ENCODE measurements at regions not wholly inside any gene's neighbourhood (a gene's known extent, or its start where the extent isn't known, plus 50 kb on each side); places are given as distances from the start of the nearest gene placed in this dataset.
A peak's percentile ranks its signal among the peaks of the same experiment; 100 is the strongest.

DNA sequence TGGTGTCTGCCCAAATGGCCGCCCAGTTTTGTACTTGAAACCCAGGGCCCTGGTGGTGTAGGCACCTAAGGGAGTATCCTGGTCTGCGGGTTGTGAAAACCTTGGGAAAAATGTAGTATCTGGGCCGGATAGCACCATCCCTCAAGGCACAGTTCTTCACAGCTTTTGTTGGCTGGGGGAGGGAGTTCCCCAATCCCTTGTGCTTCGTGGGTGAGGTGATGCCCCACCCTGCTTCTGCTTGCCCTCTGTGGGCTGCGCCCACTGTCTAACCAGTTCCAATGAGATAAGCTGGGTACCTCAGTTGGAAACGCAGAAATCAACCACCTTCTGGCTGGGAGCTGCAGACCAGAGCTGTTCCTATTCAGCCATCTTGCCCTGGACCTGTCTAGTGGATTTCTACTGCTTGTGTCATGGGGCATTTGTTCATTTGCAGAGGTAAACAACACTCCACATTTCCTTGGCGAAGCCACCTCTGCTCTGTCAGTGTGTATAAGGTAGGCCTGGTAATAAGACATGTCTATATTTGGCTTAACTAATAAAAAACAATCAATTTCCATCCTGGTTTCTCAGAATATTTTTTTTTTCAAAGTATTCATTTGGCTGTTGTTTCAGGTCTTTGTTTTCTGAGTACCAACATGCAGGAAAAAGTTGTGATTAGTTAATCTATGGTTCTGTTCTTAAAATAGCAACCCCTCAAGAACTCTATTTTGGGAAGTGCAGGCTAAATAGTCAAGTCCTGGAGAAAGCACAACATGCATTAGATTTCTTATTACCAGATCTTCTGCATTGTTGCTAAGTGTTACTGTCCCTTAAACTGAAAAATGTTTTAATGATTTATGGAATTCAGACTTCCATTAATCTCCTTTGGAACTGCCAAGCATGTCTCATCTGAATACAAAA lies 304.3 kb downstream of the ZIC1 start:
- Histone ChIP-seq H3K4me3 (ENCODE audit: low read length) (no peak overlapping the region), H3K9me3 (ENCODE audit: control insufficient read depth, low read length) (no peaks in the 10 kb centered on the region), H3K27me3 (ENCODE audit: control insufficient read depth, insufficient read depth) (no peaks in the 10 kb centered on the region), H3K27ac (ENCODE audit: low read length) (peak overlapping the region; percentile 33), H3K4me1 (ENCODE audit: control insufficient read depth, insufficient read depth, low read length) (peaks cover 3% of the 10 kb centered on the region)
- WGBS, result 84% methylated on average over 7 of the region's 7 CpGs
- ATAC-seq, result peak in 1 of 2 donors; percentile 36
- intact Hi-C loops (cut with DNase I), result no loop called here
- DNase-seq, result no peak

DNA sequence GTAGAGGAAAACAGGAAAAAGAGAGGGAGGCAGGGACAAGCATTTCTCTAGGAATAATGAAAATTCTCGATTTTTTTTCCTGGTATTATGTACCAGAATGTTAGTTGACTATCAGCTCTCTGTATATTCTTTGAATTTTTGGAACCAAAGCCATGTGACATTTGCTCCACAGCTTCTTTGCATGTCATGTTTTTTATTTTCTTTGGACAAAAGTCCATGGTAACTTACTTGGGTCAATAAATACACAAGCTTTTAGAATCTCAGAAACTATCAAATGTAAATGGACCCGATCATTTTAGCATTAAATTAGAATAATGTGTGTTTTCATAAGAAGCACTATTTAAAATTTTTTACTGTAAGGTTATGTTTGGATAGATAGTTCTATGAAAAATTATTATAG lies 320.5 kb downstream of the ZIC1 start:
- Histone ChIP-seq H3K27ac (ENCODE audit: low read length) (no peak overlapping the region), H3K4me3 (ENCODE audit: low read length) (no peak overlapping the region), H3K27me3 (ENCODE audit: control insufficient read depth, insufficient read depth) (no peaks in the 10 kb centered on the region), H3K4me1 (ENCODE audit: control insufficient read depth, insufficient read depth, low read length) (no peaks in the 10 kb centered on the region), H3K9me3 (ENCODE audit: control insufficient read depth, low read length) (no peaks in the 10 kb centered on the region)
- intact Hi-C loops (cut with DNase I), result no loop called here
- WGBS, result 55% methylated on average over 2 of the region's 2 CpGs
- no peak for ATAC-seq
- DNase-seq, result no peak

DNA sequence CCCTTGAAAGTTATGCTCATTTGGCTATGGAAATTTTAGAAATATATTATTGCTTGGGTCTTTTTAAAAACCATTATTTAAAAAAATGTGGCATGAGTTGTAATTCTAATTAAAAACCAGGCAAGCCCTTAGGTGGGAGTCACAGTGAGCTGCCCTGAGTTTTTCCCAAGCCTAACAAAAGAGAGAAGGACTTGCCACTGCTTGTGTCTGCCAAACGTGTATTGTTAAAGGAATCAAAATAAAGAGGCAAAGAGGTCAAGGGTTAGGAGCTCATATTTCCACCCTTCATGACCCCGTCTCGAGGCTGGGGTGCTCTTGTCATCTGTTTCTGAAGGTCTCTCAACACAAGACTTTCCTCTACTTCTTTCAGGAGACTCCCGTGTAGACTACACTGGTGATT lies 321.1 kb downstream of the ZIC1 start:
- intact Hi-C loops (cut with DNase I), result no loop called here
- H3K27me3 ChIP-seq (ENCODE audit: control insufficient read depth, insufficient read depth), result no peaks in the 10 kb centered on the region
- H3K4me3 ChIP-seq (ENCODE audit: low read length), result no peak overlapping the region
- no peak overlapping the region for H3K27ac ChIP-seq (ENCODE audit: low read length)
- no peaks in the 10 kb centered on the region for H3K9me3 ChIP-seq (ENCODE audit: control insufficient read depth, low read length)
- WGBS, result 28% methylated on average over 4 of the region's 4 CpGs
- DNase-seq (no peak), ATAC-seq (no peak)
- H3K4me1 ChIP-seq (ENCODE audit: control insufficient read depth, insufficient read depth, low read length), result no peaks in the 10 kb centered on the region

DNA sequence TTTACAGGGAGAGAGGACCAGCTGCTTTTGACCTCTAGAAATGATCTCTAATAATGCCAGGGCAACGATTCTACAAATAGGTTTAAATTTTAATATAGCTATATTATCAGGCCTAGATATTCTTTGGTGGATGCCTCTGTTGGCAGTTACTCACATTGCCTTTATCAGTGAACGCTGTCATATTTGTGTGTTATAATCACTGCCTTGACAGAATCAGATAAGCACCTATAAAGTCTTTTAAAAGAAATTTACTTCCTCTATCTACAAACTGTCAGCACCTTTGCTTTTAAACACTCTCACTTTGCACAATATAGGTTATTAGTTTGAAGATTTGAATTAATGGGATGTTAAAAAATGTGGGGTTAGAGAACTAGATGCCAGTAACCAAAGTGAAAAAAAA lies 324.1 kb downstream of the ZIC1 start:
- Histone ChIP-seq H3K4me1 (ENCODE audit: control insufficient read depth, insufficient read depth, low read length) (no peaks in the 10 kb centered on the region), H3K9me3 (ENCODE audit: control insufficient read depth, low read length) (no peaks in the 10 kb centered on the region), H3K27me3 (ENCODE audit: control insufficient read depth, insufficient read depth) (no peaks in the 10 kb centered on the region), H3K27ac (ENCODE audit: low read length) (no peak overlapping the region), H3K4me3 (ENCODE audit: low read length) (no peak overlapping the region)
- 36% methylated on average over 2 of the region's 2 CpGs for WGBS
- ATAC-seq (no peak), DNase-seq (no peak)
- intact Hi-C loops (cut with DNase I), result no loop called here

DNA sequence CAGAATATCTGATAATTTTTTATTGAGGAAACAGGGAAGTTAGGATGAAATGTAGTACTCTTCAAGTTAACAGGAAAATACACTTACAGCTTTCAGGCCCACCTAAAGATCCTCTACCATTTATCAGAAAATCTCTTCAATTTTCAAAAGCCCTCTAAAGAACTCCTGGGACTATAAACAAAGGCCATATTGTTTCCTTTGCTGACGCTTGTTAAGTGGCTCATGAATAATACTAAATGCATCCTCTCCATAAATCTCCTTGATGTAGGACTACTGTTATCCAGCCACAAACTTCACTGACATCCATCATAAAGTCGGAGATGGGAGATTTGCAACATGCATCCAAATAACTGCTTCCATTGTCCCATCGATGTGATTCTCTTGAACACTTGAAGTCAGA lies 326.5 kb downstream of the ZIC1 start:
- intact Hi-C loops (cut with DNase I), result no loop called here
- H3K4me1 ChIP-seq (ENCODE audit: control insufficient read depth, insufficient read depth, low read length), result no peaks in the 10 kb centered on the region
- H3K27ac ChIP-seq (ENCODE audit: low read length), result no peak overlapping the region
- WGBS, result 80% methylated on average over 3 of the region's 3 CpGs
- no peaks in the 10 kb centered on the region for H3K9me3 ChIP-seq (ENCODE audit: control insufficient read depth, low read length)
- no peak overlapping the region for H3K4me3 ChIP-seq (ENCODE audit: low read length)
- ATAC-seq, result no peak
- DNase-seq, result no peak
- H3K27me3 ChIP-seq (ENCODE audit: control insufficient read depth, insufficient read depth), result no peaks in the 10 kb centered on the region

DNA sequence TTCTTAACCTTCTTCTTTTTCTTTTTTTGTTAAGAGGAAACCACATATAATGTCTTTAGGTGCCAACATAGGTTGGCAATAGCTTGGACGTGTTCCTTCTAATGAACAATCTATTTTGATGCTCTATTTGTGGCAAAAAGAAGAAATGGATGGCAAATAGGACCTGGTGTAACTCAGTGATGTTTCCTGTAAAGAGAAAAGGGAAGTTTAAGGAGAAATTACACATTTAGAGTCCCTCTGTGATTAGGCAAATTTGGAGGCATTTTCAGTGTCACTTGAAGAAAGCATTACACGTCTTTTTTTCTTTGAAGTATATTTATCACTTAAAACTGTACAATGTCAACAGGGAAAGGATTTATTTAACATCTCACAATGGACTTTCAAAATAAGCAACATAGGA lies 327.1 kb downstream of the ZIC1 start:
- no peak overlapping the region for H3K4me3 ChIP-seq (ENCODE audit: low read length)
- no peaks in the 10 kb centered on the region for H3K9me3 ChIP-seq (ENCODE audit: control insufficient read depth, low read length)
- H3K27me3 ChIP-seq (ENCODE audit: control insufficient read depth, insufficient read depth), result no peaks in the 10 kb centered on the region
- H3K27ac ChIP-seq (ENCODE audit: low read length), result no peak overlapping the region
- intact Hi-C loops (cut with DNase I), result no loop called here
- WGBS, result 56% methylated on average over 2 of the region's 2 CpGs
- ATAC-seq, result no peak
- DNase-seq, result no peak
- no peaks in the 10 kb centered on the region for H3K4me1 ChIP-seq (ENCODE audit: control insufficient read depth, insufficient read depth, low read length)

DNA sequence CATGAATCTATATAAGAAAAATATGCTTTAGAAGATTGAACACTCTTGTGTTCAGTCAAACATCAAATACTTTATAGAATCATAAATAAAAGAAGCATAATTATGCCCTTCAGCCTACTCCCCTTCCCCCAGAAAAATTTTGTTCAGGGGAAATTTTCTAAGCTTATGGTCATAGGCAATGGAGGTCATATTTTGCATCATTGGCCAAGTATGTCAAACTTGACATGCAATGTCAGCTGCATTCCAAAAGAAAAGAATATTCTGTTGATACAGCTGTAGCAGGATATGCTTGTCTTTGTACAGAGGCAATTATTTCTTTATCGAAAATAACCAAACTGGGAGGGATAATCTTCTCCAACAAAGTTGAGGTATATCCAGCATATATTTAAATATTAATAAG lies 328.2 kb downstream of the ZIC1 start:
- Histone ChIP-seq H3K4me1 (ENCODE audit: control insufficient read depth, insufficient read depth, low read length) (no peaks in the 10 kb centered on the region), H3K9me3 (ENCODE audit: control insufficient read depth, low read length) (no peaks in the 10 kb centered on the region), H3K27ac (ENCODE audit: low read length) (no peak overlapping the region), H3K27me3 (ENCODE audit: control insufficient read depth, insufficient read depth) (no peaks in the 10 kb centered on the region), H3K4me3 (ENCODE audit: low read length) (no peak overlapping the region)
- no peak for DNase-seq
- no peak for ATAC-seq
- intact Hi-C loops (cut with DNase I), result no loop called here
- 64% methylated on average over 1 of the region's 1 CpG for WGBS

DNA sequence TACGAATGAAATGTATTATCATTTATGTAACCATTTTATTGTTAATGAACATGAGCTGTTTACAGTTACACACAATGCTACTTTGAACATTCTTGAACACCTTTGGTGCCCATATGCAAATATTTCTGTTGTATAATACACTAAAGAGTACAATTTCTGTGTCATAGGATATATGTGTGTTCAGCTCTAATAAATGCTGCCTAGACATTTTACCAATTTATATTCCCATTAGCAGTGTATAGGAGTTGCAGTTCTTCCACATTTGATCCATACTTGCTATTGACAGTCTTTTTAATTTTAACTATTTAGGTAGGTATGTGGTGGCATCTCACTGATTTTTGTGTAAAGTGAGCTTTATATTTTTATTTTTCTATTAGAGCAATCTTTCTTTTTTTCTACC lies 331.8 kb downstream of the ZIC1 start:
- WGBS, result 82% methylated on average over 1 of the region's 1 CpG
- Histone ChIP-seq H3K4me3 (ENCODE audit: low read length) (no peak overlapping the region), H3K27ac (ENCODE audit: low read length) (no peak overlapping the region), H3K4me1 (ENCODE audit: control insufficient read depth, insufficient read depth, low read length) (no peaks in the 10 kb centered on the region), H3K9me3 (ENCODE audit: control insufficient read depth, low read length) (no peaks in the 10 kb centered on the region), H3K27me3 (ENCODE audit: control insufficient read depth, insufficient read depth) (no peaks in the 10 kb centered on the region)
- intact Hi-C loops (cut with DNase I), result no loop called here
- no peak for ATAC-seq
- no peak for DNase-seq

DNA sequence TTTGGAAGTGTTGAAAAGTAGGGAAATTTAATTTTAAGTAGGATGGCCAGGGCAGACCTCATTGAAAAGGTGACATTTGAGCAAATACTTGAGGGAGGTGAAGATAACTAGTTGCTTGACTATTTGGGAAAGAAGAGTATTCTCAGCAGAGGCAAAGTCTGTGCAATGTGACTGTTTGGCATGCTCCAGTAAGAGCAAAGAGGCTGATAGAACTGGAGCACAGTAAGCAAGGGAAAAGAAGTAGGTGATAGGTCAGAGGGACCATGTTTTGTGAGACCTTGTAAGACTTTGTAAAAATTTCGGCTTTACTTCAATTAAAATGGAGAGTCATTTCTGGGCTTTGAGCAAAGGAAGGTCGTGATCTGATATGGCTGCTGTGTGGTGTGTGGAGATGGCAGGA lies 335.8 kb downstream of the ZIC1 start:
- Histone ChIP-seq H3K9me3 (ENCODE audit: control insufficient read depth, low read length) (no peaks in the 10 kb centered on the region), H3K4me1 (ENCODE audit: control insufficient read depth, insufficient read depth, low read length) (no peaks in the 10 kb centered on the region), H3K4me3 (ENCODE audit: low read length) (no peak overlapping the region), H3K27me3 (ENCODE audit: control insufficient read depth, insufficient read depth) (no peaks in the 10 kb centered on the region), H3K27ac (ENCODE audit: low read length) (no peak overlapping the region)
- intact Hi-C loops (cut with DNase I), result no loop called here
- peak in 1 of 2 donors; percentile 50 for ATAC-seq
- no peak for DNase-seq
- 83% methylated on average over 2 of the region's 2 CpGs for WGBS

DNA sequence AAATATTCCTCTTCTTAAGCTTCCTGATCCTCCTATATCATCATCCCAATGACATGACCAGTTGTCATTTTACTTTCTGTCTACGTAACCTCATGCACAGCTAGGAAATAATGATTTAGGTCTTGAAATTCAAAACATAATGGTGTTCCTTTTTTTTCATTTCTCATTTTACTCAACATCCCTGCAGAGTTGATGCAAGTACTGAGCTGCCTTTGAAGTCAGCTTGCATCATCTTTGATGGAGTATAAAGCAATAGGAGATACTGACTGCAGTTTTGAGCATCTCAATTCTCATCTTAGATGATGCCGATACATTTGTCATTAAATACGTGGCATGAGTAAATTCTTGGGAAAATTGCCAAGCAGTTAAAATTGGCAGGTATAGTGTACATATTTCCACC lies 346.1 kb downstream of the ZIC1 start:
- H3K4me1 ChIP-seq (ENCODE audit: control insufficient read depth, insufficient read depth, low read length), result no peaks in the 10 kb centered on the region
- no peak for ATAC-seq
- 93% methylated on average over 3 of the region's 3 CpGs for WGBS
- no peak overlapping the region for H3K4me3 ChIP-seq (ENCODE audit: low read length)
- intact Hi-C loops (cut with DNase I), result no loop called here
- H3K27ac ChIP-seq (ENCODE audit: low read length), result no peak overlapping the region
- H3K27me3 ChIP-seq (ENCODE audit: control insufficient read depth, insufficient read depth), result no peaks in the 10 kb centered on the region
- DNase-seq, result no peak
- H3K9me3 ChIP-seq (ENCODE audit: control insufficient read depth, low read length), result no peaks in the 10 kb centered on the region

DNA sequence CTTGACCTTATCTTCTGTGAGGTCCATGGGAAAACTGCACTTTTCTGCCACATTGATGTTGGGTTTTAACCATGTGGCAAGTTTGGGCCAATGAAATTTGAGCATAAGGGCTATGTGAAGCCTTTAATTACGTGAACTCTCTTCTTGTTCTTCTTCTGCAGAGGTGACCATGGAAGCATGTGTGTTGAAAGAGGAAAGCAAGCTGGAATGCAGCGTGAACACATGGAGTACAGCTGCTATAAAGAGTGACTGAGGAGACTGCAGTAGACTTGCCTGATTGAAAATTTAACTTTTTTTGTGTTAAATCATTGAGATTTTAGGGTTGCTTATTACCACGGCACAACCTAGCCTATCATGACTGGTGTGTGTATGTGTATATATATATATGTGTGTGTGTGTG lies 347.3 kb downstream of the ZIC1 start:
- H3K27me3 ChIP-seq (ENCODE audit: control insufficient read depth, insufficient read depth), result no peaks in the 10 kb centered on the region
- DNase-seq (no peak), ATAC-seq (no peak)
- 75% methylated on average over 3 of the region's 3 CpGs for WGBS
- intact Hi-C loops (cut with DNase I), result no loop called here
- peaks cover 2% of the 10 kb centered on the region for H3K4me1 ChIP-seq (ENCODE audit: control insufficient read depth, insufficient read depth, low read length)
- H3K4me3 ChIP-seq (ENCODE audit: low read length), result no peak overlapping the region
- no peaks in the 10 kb centered on the region for H3K9me3 ChIP-seq (ENCODE audit: control insufficient read depth, low read length)
- no peak overlapping the region for H3K27ac ChIP-seq (ENCODE audit: low read length)

DNA sequence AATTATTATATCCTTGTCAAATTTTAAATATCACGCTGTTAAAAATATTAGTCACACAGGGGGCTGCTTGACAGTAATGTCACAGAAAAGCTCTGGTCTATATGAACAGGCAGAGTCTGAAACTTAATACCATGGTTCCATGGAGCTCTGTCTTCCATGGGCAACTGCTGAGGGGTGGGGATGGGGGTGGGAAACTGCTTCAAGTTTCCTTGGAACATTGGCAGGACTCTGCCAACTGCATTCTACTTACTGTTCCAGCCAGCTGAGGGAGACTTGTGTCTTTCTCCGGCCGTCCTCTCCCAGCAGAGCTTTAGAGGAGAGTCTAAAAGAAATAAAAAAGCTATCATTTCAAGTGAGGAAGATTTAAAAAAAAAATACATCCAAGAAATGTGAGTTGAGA lies 348.7 kb downstream of the ZIC1 start:
- Histone ChIP-seq H3K4me1 (ENCODE audit: control insufficient read depth, insufficient read depth, low read length) (peaks cover 2% of the 10 kb centered on the region), H3K9me3 (ENCODE audit: control insufficient read depth, low read length) (no peaks in the 10 kb centered on the region), H3K27me3 (ENCODE audit: control insufficient read depth, insufficient read depth) (no peaks in the 10 kb centered on the region), H3K27ac (ENCODE audit: low read length) (no peak overlapping the region), H3K4me3 (ENCODE audit: low read length) (no peak overlapping the region)
- DNase-seq (peak in 1 of 3 donors; percentile 45), ATAC-seq (no peak)
- intact Hi-C loops (cut with DNase I), result no loop called here
- WGBS, result 71% methylated on average over 3 of the region's 3 CpGs
